HG03439 (cell line): ENCODE measurements at regions not wholly inside any gene's neighbourhood (a gene's known extent, or its start where the extent isn't known, plus 50 kb on each side); places are given as distances from the start of the nearest gene placed in this dataset.
"Not testable (repeated sequence)": the region's sequence is repeated elsewhere in the genome, so short reads cannot be mapped to it uniquely, and the experiment has no call there.

Experiments used
- ATAC-seq: cut with Tn5 transposase; IDR thresholded peaks from one replicate; pipeline ENCODE4 v1.9.1; 2021; ENCODE audit warnings: mild to moderate bottlenecking, moderate library complexity; ENCODE audit not compliant: unreplicated experiment

- ATAC-seq: no peak
These were observed 737.5 kb downstream of the KCNJ2 start for GRCh38 chr17:70906808-70907207.

GRCh38 chr17:70912716-70913485 is 743.6 kb downstream of the KCNJ2 start:
- ATAC-seq: no peak

GRCh38 chr17:70916469-70916868 is 747.1 kb downstream of the KCNJ2 start:
- no peak for ATAC-seq

GRCh38 chr17:70919241-70919640 is 749.9 kb downstream of the KCNJ2 start:
- ATAC-seq: no peak

- ATAC-seq: no peak
These were observed 751.1 kb downstream of the KCNJ2 start for GRCh38 chr17:70920416-70920815.

GRCh38 chr17:70922268-70922667 is 752.9 kb downstream of the KCNJ2 start:
- ATAC-seq: no peak

GRCh38 chr17:70924776-70925175 is 755.4 kb downstream of the KCNJ2 start:
- ATAC-seq: no peak

- ATAC-seq: no peak
These were observed 759.9 kb downstream of the KCNJ2 start for GRCh38 chr17:70929226-70929625.

- no peak for ATAC-seq
These were observed 764.9 kb downstream of the KCNJ2 start for GRCh38 chr17:70934231-70934630.

GRCh38 chr17:70934835-70935234 is 765.5 kb downstream of the KCNJ2 start:
- ATAC-seq: no peak

GRCh38 chr17:70936724-70937123 is 767.4 kb downstream of the KCNJ2 start:
- ATAC-seq: no peak

GRCh38 chr17:70938336-70938735 is 769.0 kb downstream of the KCNJ2 start:
- ATAC-seq: no peak

- ATAC-seq: no peak
These were observed 776.1 kb downstream of the KCNJ2 start for GRCh38 chr17:70945386-70945785.

- no peak for ATAC-seq
These were observed 777.9 kb downstream of the KCNJ2 start for GRCh38 chr17:70947215-70947614.

- no peak for ATAC-seq
These were observed 778.6 kb downstream of the KCNJ2 start for GRCh38 chr17:70947636-70948565.

GRCh38 chr17:70953140-70953539 is 783.8 kb downstream of the KCNJ2 start:
- not testable (repeated sequence) for ATAC-seq

GRCh38 chr17:70955441-70955840 is 786.1 kb downstream of the KCNJ2 start:
- no peak for ATAC-seq

- no peak for ATAC-seq
These were observed 787.4 kb downstream of the KCNJ2 start for GRCh38 chr17:70956726-70957125.

GRCh38 chr17:70961341-70961740 is 792.0 kb downstream of the KCNJ2 start:
- no peak for ATAC-seq

GRCh38 chr17:70968302-70968701 is 799.0 kb downstream of the KCNJ2 start:
- no peak for ATAC-seq

- no peak for ATAC-seq
These were observed 800.2 kb downstream of the KCNJ2 start for GRCh38 chr17:70969521-70970034.

GRCh38 chr17:70976447-70976846 is 807.1 kb downstream of the KCNJ2 start:
- ATAC-seq: no peak
